Activated CD4-positive, alpha-beta T cell treated with anti-CD3 and anti-CD28 coated beads, Interleukin-2, amount 50 U/mL, for 16 hours (primary cell): ENCODE measurements at regions not wholly inside any gene's neighbourhood (a gene's known extent, or its start where the extent isn't known, plus 50 kb on each side); places are given as distances from the start of the nearest gene placed in this dataset.

Experiments
- DNase-seq: peaks from one replicate; pipeline ENCODE4 v3.0.0-alpha.2; 2020

DNA sequence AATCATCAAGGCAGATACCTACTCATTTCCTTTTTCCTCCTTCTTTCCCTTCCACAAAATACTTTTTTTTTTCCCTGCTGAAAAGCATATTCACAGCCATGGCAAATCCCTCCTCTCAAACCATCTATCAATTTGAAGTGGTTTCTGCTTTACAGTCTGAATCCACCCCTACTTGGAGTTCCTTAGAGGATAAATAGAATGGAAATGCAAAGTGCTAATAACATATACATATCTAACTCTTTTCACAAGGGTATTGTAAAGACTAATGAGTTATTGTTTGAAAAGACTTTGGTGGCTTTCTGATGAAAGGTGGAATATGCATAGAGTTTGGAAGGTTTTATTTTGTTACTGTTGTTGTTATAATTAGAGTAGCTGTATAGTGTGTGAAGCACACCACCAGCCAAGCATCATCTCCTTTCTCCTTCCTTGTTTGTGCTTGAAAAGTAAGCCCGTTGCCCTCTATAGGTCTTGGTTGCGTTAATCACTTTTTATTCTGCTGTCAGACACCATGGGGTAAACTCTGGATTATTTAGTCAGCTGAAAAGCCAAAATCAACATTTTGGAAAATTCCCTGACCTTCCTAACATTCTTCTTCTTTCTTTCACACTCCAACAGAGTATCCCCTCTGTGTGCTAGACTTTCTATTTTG, 2126.9 kb upstream of the CELF4 start:
- DNase-seq, result no peak

DNA sequence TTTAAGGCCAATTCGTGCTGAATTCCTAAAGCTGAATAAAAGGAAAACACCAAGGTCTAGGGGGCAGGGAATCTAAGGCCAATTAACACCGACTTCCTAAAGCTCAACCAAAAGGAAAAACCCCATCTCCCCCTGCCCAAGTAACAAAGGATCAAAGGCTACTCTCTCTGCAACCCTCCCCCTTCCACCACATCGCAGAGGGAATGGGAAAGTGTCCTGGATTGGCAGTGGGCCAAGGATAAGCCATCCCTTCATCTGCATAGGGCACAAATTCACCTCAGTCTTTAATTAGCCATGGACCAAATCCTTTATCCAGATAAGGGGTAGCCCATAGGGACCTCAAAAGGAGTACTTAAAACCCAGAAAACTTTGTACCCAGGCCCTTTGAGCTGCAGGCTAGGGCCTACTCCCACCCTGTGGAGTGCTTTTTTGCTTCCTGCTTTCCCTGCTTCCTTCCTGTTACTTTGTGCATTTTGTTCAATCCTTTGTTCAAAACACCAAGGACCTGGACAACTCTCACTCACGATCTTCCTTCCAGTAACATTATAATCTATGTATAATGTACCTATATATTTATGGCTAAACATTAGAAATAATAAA, 2119.8 kb upstream of the CELF4 start:
- no peak for DNase-seq

DNA sequence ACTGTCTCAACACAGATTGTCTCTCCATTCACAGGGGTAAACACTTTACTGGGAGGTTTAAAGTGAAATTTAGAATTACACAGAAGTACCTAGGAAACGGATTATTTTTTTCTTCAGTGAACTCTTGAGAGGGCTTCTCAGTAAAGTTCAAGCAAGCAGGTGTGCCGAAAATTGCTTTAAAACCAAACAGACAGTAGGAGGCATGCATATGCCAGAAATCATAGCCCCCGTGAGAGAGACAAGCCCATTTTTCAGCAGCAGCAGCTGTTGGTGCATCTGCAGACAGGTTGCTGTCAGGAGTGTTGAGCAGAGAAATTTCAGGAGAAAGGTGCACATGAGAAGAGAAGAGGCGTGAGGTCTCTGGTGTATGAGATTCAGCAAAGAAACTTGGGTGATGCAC, 2115.5 kb upstream of the CELF4 start:
- no peak for DNase-seq

DNA sequence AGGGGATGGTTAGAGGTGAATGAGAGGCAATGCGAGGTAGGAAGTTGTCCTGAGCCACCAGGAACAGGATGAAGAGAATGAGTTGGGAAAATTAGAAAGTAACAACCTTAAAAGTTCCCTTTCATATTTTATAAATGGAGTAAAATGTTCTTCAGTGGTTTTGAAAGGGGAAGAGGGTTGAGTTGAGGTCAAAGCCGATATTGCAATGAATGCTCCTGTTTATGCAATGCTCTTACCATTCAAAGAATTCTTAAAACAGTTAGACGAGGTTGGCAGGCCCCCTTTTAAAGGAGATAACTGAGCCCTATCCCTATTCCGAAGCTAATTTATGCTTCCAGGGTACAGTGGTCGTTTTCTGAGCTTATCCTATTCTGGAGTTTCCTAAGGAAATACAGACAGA, 2110.3 kb upstream of the CELF4 start:
- no peak for DNase-seq

DNA sequence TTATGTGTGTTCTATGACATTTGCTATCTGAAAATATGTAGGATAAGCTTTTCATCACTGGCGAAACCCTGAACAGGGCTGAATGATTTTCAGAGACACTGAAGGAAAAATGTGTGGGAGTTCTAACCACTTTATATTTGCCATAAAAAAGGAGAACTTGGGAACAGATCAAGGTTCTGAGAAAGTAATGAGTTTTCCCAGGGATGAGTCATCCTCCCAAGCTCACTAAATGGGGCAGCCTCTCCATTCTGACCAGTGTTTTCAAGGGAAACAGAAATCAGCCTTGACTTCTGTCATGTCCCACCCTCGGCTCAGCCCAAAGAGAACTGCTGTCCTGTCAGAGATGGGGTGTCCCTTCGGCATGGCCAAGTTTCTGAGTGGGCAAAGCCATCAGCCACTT, 2109.8 kb upstream of the CELF4 start:
- DNase-seq, result no peak

DNA sequence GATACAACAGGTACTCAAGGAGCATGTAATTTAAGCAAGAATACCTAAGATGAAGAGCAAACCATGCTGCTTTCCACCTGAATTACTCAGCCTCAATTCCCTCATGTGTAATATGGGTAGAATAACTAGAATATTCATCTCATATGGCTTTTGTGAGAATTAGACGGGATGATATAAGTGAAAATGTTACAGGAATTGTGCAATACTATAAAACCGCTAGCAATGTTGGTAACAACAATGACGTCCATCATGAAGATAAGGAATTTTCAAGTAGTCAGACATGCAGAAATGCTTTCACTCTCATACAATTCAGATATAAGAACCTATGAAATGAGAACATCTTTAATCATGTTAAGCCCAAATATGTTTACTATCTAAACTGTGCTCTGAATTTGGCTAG, 2106.6 kb upstream of the CELF4 start:
- no peak for DNase-seq

DNA sequence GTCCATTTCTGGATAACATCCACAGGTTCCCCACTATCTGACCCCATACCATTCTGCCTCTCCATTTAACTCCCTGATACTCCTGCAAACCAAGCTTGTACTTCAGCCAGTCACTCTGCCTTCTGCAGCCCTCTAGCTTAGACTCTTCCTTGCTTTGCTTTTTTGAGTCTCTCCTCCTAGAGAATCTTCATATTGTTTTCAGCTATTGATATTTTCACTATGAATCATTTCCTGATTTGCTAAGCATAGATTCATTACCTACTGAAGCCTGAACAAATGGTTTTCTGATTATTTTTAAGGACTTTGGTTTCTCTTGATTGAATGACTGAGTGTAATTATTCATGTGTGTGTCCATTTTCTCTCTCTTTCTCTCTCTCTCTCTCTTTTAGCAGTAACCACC, 2102.3 kb upstream of the CELF4 start:
- no peak for DNase-seq

DNA sequence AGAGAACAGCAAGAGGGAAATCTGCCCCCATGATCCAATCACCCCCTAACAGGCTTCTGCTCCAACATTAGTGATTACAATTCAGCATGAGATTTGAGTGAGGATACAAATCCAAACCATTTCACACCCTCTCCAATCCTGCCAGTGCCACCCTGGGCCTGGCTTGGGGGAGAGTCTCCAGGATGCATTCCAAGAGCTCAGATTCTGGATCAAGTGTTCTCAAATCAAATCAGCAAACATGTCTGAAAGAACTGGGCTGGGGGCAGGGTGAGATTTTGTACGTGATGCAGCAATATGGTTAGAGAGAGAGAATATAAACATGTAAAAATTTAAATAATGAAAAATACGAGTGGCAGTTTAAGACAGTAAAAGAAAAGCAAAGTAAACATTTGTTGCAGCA, 2100.9 kb upstream of the CELF4 start:
- DNase-seq, result no peak

DNA sequence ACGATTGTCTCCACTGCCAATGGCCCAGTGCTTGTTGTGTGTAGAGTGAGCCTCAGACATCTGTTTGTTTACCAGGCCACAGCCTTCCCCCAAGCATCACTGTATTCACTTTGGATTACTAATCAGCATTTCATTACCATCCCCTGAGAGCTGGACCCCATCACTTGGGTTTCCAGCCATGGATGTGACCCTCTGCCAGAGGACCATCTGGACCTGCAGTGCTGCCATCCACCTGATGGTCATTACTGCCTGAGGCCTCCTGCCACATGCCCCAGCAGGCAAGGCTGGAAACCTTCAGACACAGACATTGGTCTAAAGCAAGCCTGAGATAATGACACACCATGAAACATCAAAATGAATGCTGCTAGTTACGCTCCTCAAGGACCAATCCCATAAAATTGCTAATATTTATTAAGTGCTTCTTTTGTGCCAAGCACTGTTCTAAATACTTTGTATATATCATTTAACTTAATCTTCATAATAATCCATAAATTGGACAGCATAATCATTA, 2096.3 kb upstream of the CELF4 start:
- DNase-seq, result no peak

DNA sequence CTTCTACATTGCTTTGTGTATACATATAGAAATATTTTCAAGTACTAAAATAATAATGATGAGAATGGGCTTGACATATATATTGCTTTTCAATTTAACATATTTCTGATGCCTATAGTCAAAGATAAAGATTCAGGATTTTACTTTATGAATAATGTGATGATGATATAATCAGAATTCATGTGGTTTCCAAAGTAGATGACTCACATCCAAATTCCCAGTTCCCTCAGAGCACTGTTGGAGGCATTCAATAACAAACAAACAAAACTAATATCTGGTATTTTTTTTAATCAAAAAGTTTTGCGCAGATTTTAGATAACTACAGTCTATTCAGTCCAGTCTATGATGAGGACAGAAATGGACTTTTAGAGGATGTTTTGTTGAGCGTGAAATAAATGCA, 2094.5 kb upstream of the CELF4 start:
- no peak for DNase-seq

DNA sequence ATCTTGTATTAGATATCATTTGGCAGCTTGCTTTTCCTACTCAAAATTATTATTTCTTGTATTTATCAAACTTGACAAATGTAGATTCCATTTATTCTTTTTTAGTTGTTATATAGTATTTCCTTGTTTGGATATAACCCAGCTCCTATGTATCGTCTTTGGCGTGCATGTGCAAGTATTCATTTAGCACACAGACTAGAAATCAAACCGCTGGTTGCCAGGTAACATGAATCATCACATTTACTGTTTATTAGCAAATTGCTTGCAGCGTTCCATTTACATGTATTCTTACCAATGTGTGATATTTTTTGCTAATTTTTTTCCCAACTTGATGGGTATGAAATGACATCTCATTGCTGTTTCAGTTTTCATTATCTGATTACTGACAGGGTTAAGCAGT, 2089.7 kb upstream of the CELF4 start:
- no peak for DNase-seq

DNA sequence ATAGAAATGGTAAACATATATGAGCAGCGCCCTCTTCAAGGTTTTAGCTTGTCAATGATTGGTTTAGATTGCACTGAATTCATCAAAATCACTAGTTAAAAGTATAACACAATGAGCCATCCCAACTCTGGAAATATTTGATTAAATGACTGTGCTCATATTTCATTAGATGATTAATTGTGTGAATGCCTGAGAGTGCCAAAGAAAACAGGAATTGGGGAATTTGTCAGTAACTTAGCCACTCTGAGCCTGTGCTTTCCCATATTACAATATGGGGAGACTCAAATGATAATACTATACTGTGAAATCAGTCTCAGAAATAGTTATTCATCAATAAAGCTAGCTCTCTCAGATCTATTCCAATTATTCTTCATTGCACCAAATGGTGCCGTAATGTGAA, 2087.6 kb upstream of the CELF4 start:
- no peak for DNase-seq

DNA sequence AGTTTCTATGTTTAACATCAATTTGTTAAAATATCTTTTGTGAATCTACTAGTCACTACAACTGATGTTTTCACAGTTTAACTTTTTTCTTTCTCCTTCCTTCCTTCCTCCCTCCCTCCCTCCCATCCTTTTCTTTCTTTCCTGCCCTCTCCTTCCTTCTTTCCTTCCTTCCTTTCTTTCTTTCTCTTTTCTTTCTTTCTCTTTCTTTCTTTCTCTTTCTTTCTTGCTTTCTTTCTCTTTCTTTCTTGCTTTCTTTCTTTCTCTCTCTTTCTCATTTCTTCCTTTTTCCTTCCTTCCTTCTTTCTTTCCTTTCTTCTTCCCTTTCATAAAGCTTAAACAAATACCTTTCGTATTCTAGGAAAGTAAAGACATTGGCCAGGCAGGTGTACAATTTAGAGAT, 2083.0 kb upstream of the CELF4 start:
- DNase-seq, result no peak

DNA sequence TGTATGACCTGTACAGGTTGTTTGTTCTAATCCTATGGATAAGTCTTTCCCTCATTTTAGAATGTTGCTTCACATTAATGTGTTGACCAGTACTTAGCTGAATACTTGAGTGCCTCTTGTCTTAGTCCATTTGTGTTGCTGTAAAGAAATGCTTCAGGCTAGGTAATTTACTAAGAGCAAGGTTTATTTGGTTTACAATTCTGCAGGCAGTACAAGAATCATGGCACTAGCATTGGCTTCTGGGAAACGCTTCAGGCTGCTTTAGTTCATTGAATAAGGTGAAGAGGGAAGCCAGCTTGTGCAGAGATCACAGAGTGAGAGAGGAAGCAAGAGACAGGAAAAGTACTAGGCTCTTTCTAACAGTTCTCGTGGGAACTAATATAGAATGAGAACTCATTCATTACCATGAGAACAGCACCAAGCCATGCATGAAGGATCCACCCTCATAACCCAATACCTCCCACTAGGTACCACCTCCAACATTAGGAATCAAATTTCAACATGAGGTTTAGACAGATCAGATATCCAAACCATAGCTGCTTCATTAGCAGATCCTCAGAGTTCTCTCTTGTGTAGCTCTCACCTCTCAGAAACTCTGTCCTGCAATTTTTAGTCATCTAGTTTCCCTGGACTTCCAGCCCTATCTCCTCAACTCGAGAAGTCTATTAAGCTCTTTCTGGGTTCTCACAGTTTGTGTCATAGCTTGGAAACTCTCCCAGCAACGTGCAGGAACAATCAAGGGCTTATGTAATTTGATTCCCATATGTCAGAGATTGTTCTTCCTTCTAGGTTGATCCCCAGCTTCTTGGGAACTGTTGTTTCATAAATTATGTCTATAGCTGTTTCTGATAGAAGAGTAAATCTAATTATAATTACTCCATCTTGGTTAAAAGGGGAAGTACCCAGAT, 2082.3 kb upstream of the CELF4 start:
- no peak for DNase-seq

DNA sequence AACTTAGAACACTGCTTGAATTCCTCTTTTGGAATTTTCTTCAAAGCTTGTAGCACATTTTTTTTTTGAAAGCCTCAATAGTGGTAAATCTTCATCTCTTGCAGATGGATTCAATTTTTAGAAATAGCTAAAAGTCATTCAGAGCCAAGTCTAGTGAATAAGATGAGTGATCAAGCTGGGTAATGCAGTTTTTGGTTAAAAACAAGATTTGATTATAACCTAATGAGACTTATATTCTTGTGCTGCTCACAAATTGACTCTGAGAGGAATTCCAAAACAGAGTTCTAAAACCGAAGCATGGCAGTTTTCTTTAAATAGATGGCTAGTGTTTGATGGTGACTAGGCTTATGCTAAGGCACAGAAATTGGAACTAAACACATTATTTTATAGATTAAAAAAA, 2072.6 kb upstream of the CELF4 start:
- DNase-seq, result no peak

DNA sequence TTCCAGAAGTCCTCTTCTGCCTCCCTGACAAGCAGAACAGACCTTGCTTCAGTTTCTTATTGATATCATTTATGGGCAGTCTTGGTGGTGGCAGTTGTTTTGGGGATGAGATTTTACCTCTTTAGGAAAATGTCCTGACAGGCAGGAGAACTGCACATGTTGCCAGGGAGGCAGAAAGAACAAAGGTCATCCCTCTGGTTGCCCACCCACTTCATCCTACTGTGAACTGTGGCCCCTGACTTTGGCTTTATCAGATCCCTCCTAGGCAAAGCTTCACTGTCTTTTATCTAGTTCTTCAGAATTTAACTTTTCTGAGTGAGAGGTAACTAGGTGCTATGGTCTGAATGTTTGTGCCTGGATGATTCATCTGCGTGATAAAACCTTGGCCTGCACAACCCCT, 2071.3 kb upstream of the CELF4 start:
- no peak for DNase-seq

DNA sequence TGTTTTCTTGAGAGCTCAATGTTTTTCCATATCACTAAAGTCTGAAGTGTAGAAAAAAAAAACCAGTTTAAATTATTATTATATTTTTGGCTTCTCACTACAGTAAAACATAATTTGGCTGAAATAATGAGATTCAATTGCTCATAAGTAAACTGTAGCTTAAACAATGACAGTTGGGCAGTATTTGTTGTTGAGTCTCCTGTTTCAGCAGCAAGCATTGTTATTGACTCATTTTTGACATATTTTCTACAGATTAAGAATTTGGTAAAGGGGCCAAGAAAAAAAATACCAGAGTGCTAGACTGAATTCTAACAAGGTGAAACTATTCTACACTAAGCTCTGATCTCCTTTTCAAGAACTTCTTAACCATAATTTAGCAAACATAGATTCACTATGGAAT, 2070.4 kb upstream of the CELF4 start:
- DNase-seq, result no peak

DNA sequence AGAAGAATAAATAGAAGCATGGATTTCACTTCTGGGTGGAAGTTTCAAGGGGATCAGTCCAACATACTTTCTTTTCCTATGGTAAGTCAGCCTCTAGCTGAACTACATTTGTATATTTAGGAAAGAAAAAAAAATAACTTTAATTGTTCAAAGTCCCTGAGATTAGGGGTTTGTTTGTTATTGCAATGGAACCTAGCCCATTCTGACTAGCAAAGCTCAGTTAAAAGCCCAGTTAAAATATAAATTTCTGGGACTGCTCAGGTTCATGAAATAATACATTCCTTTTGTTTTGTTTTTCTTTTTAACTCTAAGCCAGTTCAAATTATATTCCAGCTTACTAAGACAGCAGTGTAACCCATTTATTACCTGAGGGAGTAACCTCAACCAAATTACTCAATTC, 2069.6 kb upstream of the CELF4 start:
- no peak for DNase-seq

DNA sequence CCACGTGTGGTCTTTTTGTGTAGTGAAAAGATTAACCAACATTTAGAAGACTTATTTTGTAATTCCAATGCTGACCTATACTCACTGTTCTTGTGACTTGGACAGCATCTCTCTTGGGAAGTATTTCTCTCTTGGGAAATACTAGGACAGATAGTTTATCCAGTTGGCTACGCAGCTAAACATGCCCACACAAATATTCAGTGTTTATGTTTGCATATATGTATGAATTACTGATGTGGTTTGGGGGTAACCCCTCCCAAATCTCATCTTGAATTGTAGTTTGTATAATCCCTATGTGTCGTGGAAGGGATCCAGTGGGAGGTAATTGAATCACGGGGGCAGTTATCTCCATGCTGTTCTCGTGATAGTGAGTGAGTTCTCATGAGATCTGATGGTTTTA, 2062.3 kb upstream of the CELF4 start:
- no peak for DNase-seq

DNA sequence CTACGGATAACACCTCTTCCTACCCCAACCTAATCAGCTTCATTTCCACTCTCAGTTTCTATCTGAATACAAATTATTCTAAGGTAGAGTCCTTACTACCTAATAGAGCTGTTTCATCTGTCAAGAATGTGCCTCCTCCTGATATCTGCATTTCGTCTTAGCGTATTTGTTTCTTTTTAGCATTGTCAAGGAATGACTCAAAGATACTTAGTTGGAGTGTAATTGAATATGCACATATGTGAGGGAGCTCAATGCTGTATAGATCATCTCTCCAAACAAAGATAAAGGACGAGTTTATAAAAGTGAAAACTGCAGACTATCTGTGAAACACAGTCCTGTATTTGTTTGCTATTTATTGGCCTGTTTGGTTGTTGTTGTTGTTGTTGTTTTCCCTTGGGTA, 2059.4 kb upstream of the CELF4 start:
- DNase-seq, result no peak

DNA sequence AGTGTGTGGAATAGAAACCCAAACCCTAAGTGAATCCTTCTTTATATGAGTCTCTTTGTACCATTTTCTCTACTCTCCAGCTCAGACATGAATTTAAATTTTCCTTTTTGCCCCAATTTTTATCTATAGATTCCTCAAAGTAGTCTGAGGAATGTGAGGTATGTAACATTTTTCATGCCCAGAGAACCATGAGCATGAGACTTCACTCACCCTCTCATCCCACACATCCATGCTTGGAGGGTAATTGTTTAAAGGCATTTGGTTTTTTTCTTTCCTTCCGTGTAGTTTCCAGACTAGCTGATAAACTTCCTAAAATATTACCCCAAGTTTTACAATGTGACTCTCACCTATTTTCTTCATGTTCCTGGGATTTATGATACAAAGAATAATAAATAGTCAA, 2056.8 kb upstream of the CELF4 start:
- DNase-seq, result no peak

DNA sequence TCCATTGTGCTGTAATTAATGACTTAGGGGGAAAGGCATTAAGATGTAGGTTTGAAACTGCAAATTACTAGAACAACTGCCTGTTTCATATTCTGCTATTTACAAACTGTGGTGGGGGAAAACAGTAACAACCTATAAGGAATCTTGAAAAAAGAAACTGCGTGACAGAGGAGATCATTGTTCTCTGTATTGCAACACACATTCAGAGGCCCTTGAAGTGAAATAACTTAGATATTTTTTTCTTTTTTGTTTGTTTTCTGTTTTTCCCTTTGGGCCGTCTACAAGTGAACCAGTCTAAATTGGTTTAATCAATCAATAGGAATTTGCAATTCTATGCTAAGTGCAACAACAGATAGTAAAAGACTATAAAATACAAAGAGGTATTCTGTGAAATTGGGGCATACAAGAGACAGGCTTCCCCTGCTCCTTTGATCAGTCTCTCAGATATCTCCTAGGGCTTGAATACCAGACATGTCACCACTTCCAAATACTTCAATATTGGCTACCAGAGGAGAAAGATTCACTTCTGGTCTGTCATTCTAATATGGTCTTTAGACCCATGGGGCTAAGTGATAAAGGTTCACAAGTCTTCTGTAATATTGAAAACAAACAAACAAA, 2055.1 kb upstream of the CELF4 start:
- DNase-seq, result no peak

DNA sequence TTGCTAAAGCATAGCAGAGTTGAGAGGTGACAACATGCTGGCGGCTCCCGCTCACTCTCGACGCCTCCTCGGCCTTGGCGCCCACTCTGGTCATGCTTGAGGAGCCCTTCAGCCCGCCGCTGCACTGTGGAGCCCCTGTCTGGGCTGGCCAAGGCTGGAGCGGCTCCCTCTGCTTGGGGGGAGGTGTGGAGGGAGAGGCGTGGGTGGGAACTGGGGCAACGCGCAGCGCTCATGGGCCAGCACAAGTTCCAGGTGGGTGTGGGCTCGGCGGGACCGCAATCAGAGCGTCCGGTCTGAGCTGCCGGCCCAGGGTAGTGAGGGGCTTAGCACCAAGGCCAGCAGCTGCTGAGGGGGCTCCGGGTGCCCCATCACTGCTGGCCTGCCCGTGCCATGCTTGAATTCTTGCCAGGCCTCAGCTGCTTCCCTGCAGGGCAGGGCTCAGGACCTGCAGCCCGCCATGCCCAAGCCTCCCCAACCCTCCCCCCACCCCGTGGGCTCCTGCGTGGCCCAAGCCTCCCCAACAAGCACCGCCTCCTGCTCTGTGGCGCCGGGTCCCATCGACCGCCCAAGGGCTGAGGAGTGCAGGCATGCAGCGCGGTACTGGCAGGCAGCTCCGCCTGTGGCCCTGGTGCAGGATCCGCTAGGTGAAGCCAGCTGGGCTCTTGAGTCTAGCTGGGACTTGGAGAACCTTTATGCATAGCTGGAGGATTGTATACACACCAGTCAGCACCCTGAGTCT, 2052.8 kb upstream of the CELF4 start:
- no peak for DNase-seq
